Adipocyte (in vitro differentiated cells): ENCODE measurements at regions not wholly inside any gene's neighbourhood (a gene's known extent, or its start where the extent isn't known, plus 50 kb on each side); places are given as distances from the start of the nearest gene placed in this dataset.
A peak's percentile ranks its signal among the peaks of the same experiment; 100 is the strongest.
"Not testable (repeated sequence)": the region's sequence is repeated elsewhere in the genome, so short reads cannot be mapped to it uniquely, and the experiment has no call there.

Experiments
- DNase-seq: peaks from one replicate; pipeline ENCODE4 v3.0.0-alpha.2; 2015; ENCODE audit warnings: low read depth
- H3K27me3 ChIP-seq: replicated peaks from 2 replicates; pipeline ENCODE4 v1.7.0; 2013; ENCODE audit warnings: mild to moderate bottlenecking, low read length, moderate library complexity; ENCODE audit not compliant: control insufficient read depth, insufficient read depth
- H3K36me3 ChIP-seq: 2 replicates; pipeline ENCODE4 v1.7.0; 2013; ENCODE audit warnings: low read length, mild to moderate bottlenecking, moderate library complexity; ENCODE audit not compliant: control insufficient read depth, insufficient read depth, severe bottlenecking
- H3K4me1 ChIP-seq: 2 replicates; pipeline ENCODE4 v1.7.0; 2013; ENCODE audit warnings: mild to moderate bottlenecking, low read length, moderate library complexity; ENCODE audit not compliant: control insufficient read depth, insufficient read depth
- H3K4me3 ChIP-seq: 2 replicates; pipeline ENCODE4 v1.7.0; 2013; ENCODE audit warnings: mild to moderate bottlenecking, low read length, moderate library complexity
- H3K9ac ChIP-seq: 2 replicates; pipeline ENCODE4 v1.7.0; 2013; ENCODE audit warnings: mild to moderate bottlenecking, low read length, moderate library complexity
- H3K9me3 ChIP-seq: 2 replicates; pipeline ENCODE4 v1.7.0; 2013; ENCODE audit warnings: mild to moderate bottlenecking, low read length, moderate library complexity; ENCODE audit not compliant: control insufficient read depth

GRCh38 chr3:34034840-34035239 lies 236.4 kb downstream of the PDCD6IP start:
- H3K36me3 ChIP-seq, result no peaks in the 10 kb centered on the region
- no peaks in the 10 kb centered on the region for H3K9me3 ChIP-seq
- H3K4me1 ChIP-seq, result no peaks in the 10 kb centered on the region
- no peak overlapping the region for H3K9ac ChIP-seq
- no peaks in the 10 kb centered on the region for H3K27me3 ChIP-seq
- no peak for DNase-seq
- no peak overlapping the region for H3K4me3 ChIP-seq

- H3K9me3 ChIP-seq, result no peaks in the 10 kb centered on the region
- no peak overlapping the region for H3K9ac ChIP-seq
- peaks cover 2% of the 10 kb centered on the region for H3K4me1 ChIP-seq
- no peak overlapping the region for H3K4me3 ChIP-seq
- H3K36me3 ChIP-seq, result no peaks in the 10 kb centered on the region
- no peak for DNase-seq
- no peaks in the 10 kb centered on the region for H3K27me3 ChIP-seq
These were observed 237.3 kb downstream of the PDCD6IP start for GRCh38 chr3:34035775-34036174.

GRCh38 chr3:34037260-34037659 lies 238.8 kb downstream of the PDCD6IP start:
- Histone ChIP-seq H3K27me3 (no peaks in the 10 kb centered on the region), H3K4me3 (no peak overlapping the region), H3K4me1 (peaks cover 2% of the 10 kb centered on the region), H3K9me3 (no peaks in the 10 kb centered on the region), H3K36me3 (no peaks in the 10 kb centered on the region), H3K9ac (no peak overlapping the region)
- no peak for DNase-seq

GRCh38 chr3:34038131-34038530 lies 239.7 kb downstream of the PDCD6IP start:
- DNase-seq, result no peak
- no peaks in the 10 kb centered on the region for H3K9me3 ChIP-seq

GRCh38 chr3:34046154-34046553 lies 247.7 kb downstream of the PDCD6IP start:
- H3K36me3 ChIP-seq, result no peaks in the 10 kb centered on the region
- H3K4me3 ChIP-seq, result no peak overlapping the region

More at GRCh38 chr3:34038131-34038530, 239.7 kb downstream of the PDCD6IP start:
- Histone ChIP-seq H3K4me1 (peaks cover 2% of the 10 kb centered on the region), H3K36me3 (no peaks in the 10 kb centered on the region), H3K27me3 (no peaks in the 10 kb centered on the region), H3K4me3 (no peak overlapping the region), H3K9ac (no peak overlapping the region)

GRCh38 chr3:34053626-34054025 lies 255.2 kb downstream of the PDCD6IP start:
- H3K4me1 ChIP-seq, result no peaks in the 10 kb centered on the region
- no peaks in the 10 kb centered on the region for H3K9me3 ChIP-seq
- H3K4me3 ChIP-seq, result no peak overlapping the region
- H3K36me3 ChIP-seq, result no peaks in the 10 kb centered on the region
- no peak overlapping the region for H3K9ac ChIP-seq
- no peaks in the 10 kb centered on the region for H3K27me3 ChIP-seq
- DNase-seq, result peak; percentile 49

More at GRCh38 chr3:34046154-34046553, 247.7 kb downstream of the PDCD6IP start:
- H3K9ac ChIP-seq, result no peak overlapping the region
- peaks cover 6% of the 10 kb centered on the region for H3K27me3 ChIP-seq
- H3K4me1 ChIP-seq, result peaks cover 4% of the 10 kb centered on the region
- no peaks in the 10 kb centered on the region for H3K9me3 ChIP-seq
- DNase-seq, result no peak

- no peak overlapping the region for H3K9ac ChIP-seq
- no peaks in the 10 kb centered on the region for H3K36me3 ChIP-seq
- H3K4me3 ChIP-seq, result no peak overlapping the region
- H3K4me1 ChIP-seq, result no peaks in the 10 kb centered on the region
- H3K9me3 ChIP-seq, result no peaks in the 10 kb centered on the region
- no peaks in the 10 kb centered on the region for H3K27me3 ChIP-seq
- no peak for DNase-seq
These were observed 257.9 kb downstream of the PDCD6IP start for GRCh38 chr3:34056181-34056910.

- no peaks in the 10 kb centered on the region for H3K36me3 ChIP-seq
- peaks cover 4% of the 10 kb centered on the region for H3K9me3 ChIP-seq
- no peaks in the 10 kb centered on the region for H3K27me3 ChIP-seq
- no peak overlapping the region for H3K9ac ChIP-seq
- DNase-seq, result peak; percentile 28
- H3K4me3 ChIP-seq, result no peak overlapping the region
- H3K4me1 ChIP-seq, result no peaks in the 10 kb centered on the region
These were observed 258.5 kb downstream of the PDCD6IP start for GRCh38 chr3:34056951-34057390.

- DNase-seq, H3K9ac ChIP-seq, H3K27me3 ChIP-seq, H3K9me3 ChIP-seq, H3K4me3 ChIP-seq, H3K36me3 ChIP-seq, H3K4me1 ChIP-seq: not testable (repeated sequence)
These were observed 262.6 kb downstream of the PDCD6IP start for GRCh38 chr3:34060995-34061394.

GRCh38 chr3:34065901-34066300 lies 267.5 kb downstream of the PDCD6IP start:
- peaks cover 7% of the 10 kb centered on the region for H3K9me3 ChIP-seq
- H3K36me3 ChIP-seq, result no peaks in the 10 kb centered on the region
- DNase-seq, result no peak
- no peaks in the 10 kb centered on the region for H3K4me1 ChIP-seq
- H3K9ac ChIP-seq, result no peak overlapping the region
- H3K27me3 ChIP-seq, result peaks cover 12% of the 10 kb centered on the region
- H3K4me3 ChIP-seq, result no peak overlapping the region

GRCh38 chr3:34066328-34066727 lies 267.9 kb downstream of the PDCD6IP start:
- no peak overlapping the region for H3K4me3 ChIP-seq
- peaks cover 7% of the 10 kb centered on the region for H3K9me3 ChIP-seq
- no peaks in the 10 kb centered on the region for H3K4me1 ChIP-seq
- no peaks in the 10 kb centered on the region for H3K36me3 ChIP-seq
- DNase-seq, result no peak
- H3K27me3 ChIP-seq, result peaks cover 12% of the 10 kb centered on the region
- H3K9ac ChIP-seq, result no peak overlapping the region

- DNase-seq, result no peak
- no peaks in the 10 kb centered on the region for H3K4me1 ChIP-seq
- peaks cover 12% of the 10 kb centered on the region for H3K27me3 ChIP-seq
- no peak overlapping the region for H3K4me3 ChIP-seq
- H3K36me3 ChIP-seq, result no peaks in the 10 kb centered on the region
- H3K9me3 ChIP-seq, result peaks cover 3% of the 10 kb centered on the region
- no peak overlapping the region for H3K9ac ChIP-seq
These were observed 268.6 kb downstream of the PDCD6IP start for GRCh38 chr3:34066999-34067398.
